NT2/D1 (cell line): ENCODE measurements at regions not wholly inside any gene's neighbourhood (a gene's known extent, or its start where the extent isn't known, plus 50 kb on each side); places are given as distances from the start of the nearest gene placed in this dataset.

Experiments
- SUZ12 ChIP-seq: IDR thresholded peaks from 2 replicates; pipeline ENCODE4 v1.6.1; 2011; ENCODE audit not compliant: insufficient read length, insufficient read depth; ENCODE audit errors: extremely low read depth
- ZNF274 ChIP-seq: IDR thresholded peaks from 2 replicates; pipeline ENCODE4 v1.6.1; 2011; ENCODE audit warnings: mild to moderate bottlenecking, low read depth, low read length

DNA sequence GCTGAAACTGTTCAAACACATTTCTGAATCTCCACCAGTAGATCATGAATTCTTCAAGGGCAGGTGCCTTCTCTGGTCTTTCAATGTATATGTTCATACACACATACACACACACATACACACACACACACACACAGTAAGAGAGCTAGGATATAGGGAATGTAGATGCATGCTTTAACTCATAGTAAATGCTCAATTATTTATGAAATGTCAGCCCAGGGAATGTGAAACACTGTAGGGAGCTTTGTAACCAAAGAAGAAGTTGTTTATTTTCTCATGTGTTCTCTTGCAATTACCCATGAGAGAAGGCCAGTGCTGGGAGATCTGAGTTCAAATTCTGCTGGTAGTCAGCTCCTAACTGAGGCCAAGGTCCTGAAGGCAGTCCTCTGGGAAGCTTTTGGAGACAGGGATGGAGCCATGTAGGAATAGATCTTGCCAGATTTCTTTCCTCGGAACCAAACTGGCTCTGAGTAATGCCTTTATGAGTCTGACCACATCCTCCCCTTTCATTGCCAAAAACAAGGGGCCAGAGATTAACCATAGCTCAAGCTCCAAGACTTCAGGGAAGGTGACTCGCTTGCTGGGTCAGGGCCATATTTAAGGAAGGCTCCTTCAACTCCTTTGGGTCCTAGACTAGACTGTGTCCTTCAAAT lies 487.0 kb upstream of the TNC start:
- TF ChIP-seq ZNF274, result no peak
- TF ChIP-seq SUZ12, result no peak
